ENCODE measurements at regions not wholly inside any gene's neighbourhood (a gene's known extent, or its start where the extent isn't known, plus 50 kb on each side); places are given as distances from the start of the nearest gene placed in this dataset.

DNA sequence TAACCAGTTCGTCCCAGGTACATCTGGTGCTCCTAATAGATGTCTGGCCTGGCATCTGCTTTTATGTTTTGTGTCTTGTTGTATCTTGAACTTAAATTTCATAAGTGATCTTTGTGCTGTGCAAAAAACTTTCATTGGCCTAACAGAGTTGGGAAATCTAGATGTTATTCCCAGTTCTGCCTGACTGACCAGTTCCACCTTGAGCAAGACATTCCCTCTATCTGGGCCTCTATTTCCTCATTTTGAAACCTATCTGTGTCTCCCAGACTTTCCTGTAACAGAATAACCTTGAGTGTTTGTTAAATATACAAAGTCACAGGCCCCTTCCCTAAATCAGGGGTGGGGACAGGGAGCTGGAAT lies 56.6 kb upstream of the EPCAM start:
- Histone ChIP-seq H3K9me1 (ENCODE audit: insufficient read depth, low read length) (peaks cover 10% of the 10 kb centered on the region; the same call in 1 of the 2 replicates), H2BK20ac (ENCODE audit: low read depth, low read length) (no peak overlapping the region), H2AFZ (replicated peaks; ENCODE audit: low read length, poor library complexity) (no peak overlapping the region), H4K20me1 (ENCODE audit: insufficient read depth, low read length) (no peaks in the 10 kb centered on the region), H2BK120ac (ENCODE audit: low read depth, low read length) (no peak overlapping the region), H3K9ac (ENCODE audit: low read depth, low read length) (no peak overlapping the region), H3K27me3 (ENCODE audit: control insufficient read depth, insufficient read depth, low read length) (no peaks in the 10 kb centered on the region), H3K4me3 (ENCODE audit: insufficient read depth, low read depth, low read length) (no peak overlapping the region), H3K23ac (ENCODE audit: low read depth, low read length) (no peak overlapping the region), H3K79me1 (ENCODE audit: low read depth in 1 of 2, low read length in 2 of 2) (no peaks in the 10 kb centered on the region), H2AK9ac (replicated peaks; ENCODE audit: low read depth, low read length, poor library complexity) (no peak overlapping the region), H3K14ac (replicated peaks; ENCODE audit: low read depth, low read length) (no peak overlapping the region), H4K91ac (ENCODE audit: insufficient read depth, low read depth, low read length) (no peak overlapping the region), H2BK5ac (ENCODE audit: low read depth, low read length, poor library complexity, severe bottlenecking) (no peak overlapping the region), H3K9me3 (ENCODE audit: control insufficient read depth, insufficient read depth, low read length) (no peaks in the 10 kb centered on the region), H4K8ac (ENCODE audit: low read depth in 2 of 2, low read length in 2 of 2) (no peak overlapping the region), H3K4me2 (ENCODE audit: low read depth, low read length) (no peak overlapping the region), H3K36me3 (ENCODE audit: control insufficient read depth, insufficient read depth, low read length) (no peaks in the 10 kb centered on the region), H3K56ac (ENCODE audit: extremely low read depth, insufficient read depth, low read length) (no peak overlapping the region), H3K4ac (ENCODE audit: low read depth, low read length) (no peak overlapping the region), H3K4me1 (ENCODE audit: control insufficient read depth, insufficient read depth, low read length) (peaks cover 18% of the 10 kb centered on the region), H2AK5ac (ENCODE audit: low read depth, low read length) (no peak overlapping the region), H2BK15ac (ENCODE audit: low read depth, low read length) (no peak overlapping the region), H4K5ac (ENCODE audit: low read depth, low read length) (no peak overlapping the region), H3K27ac (ENCODE audit: insufficient read depth, low read length) (no peak overlapping the region), H3K18ac (ENCODE audit: low read depth, low read length) (no peak overlapping the region)
- no peak for ATAC-seq (ENCODE audit: low read depth)
- DNase-seq: no peak
- dilution Hi-C loops (cut with HindIII; ENCODE audit: low sequenced_read_pairs, unreplicated experiment): no loop called here
- intact Hi-C loops (cut with micrococcal nuclease): no loop called here
- no CpG with 5 or more reads among the region's 1 CpG for WGBS, 2 experiments (ENCODE audit: extremely low coverage in 2 of 2, insufficient read length in 1 of 2)
- in situ Hi-C loops (cut with MboI; ENCODE audit: low sequenced_read_pairs): no loop called here
- TF ChIP-seq FOS (IDR thresholded peaks at IDR 0.05; ENCODE audit: low read depth, low read length): no peak
- TF ChIP-seq RAD21 (IDR thresholded peaks at IDR 0.05; ENCODE audit: low read length): no peak
- TF ChIP-seq BHLHE40 (IDR thresholded peaks at IDR 0.05; ENCODE audit: low read depth, low read length): no peak
- no peak for TF ChIP-seq SMC3 (IDR thresholded peaks at IDR 0.05; ENCODE audit: low read depth, low read length)
- no peak for TF ChIP-seq RCOR1 (IDR thresholded peaks at IDR 0.05; ENCODE audit: insufficient replicate concordance, low read length)
- POLR2A ChIA-PET (ENCODE audit: unreplicated experiment): no interaction called here
- no TSS peak for BruUV-seq (replicated peaks)
- CTCF ChIA-PET: interaction anchor here (0.6 to 1.4 kb wide), 3 partner anchors 11 to 457 kb away, joined by 3 to 4 read pairs (median 4); no protein-coding TSS in a partner anchor

Measured in IMR-90 (cell line).